ENCODE measurements at regions not wholly inside any gene's neighbourhood (a gene's known extent, or its start where the extent isn't known, plus 50 kb on each side); places are given as distances from the start of the nearest gene placed in this dataset.
A peak's percentile ranks its signal among the peaks of the same experiment; 100 is the strongest.

GRCh38 chr7:15995027-15995426 is 308.5 kb upstream of the MEOX2 start:
- H3K27ac ChIP-seq (ENCODE audit: poor library complexity, severe bottlenecking), result no peak overlapping the region
- H3K4me1 ChIP-seq (ENCODE audit: insufficient read depth, poor library complexity, severe bottlenecking), result no peaks in the 10 kb centered on the region
- ATAC-seq (ENCODE audit: low read depth), result no peak

GRCh38 chr7:15989194-15989593 is 302.7 kb upstream of the MEOX2 start:
- no peak for TF ChIP-seq CTCF (IDR thresholded peaks at IDR 0.05; ENCODE audit: poor library complexity, severe bottlenecking)

More at GRCh38 chr7:15995027-15995426, 308.5 kb upstream of the MEOX2 start:
- Histone ChIP-seq H3K27me3 (ENCODE audit: insufficient read depth, poor library complexity, severe bottlenecking) (no peaks in the 10 kb centered on the region), H3K9me3 (ENCODE audit: severe bottlenecking) (no peaks in the 10 kb centered on the region), H3K36me3 (ENCODE audit: low read depth) (no peaks in the 10 kb centered on the region), H3K4me3 (ENCODE audit: severe bottlenecking) (no peak overlapping the region)
- no peak for DNase-seq (ENCODE audit: low spot score)
- TF ChIP-seq CTCF (IDR thresholded peaks at IDR 0.05; ENCODE audit: poor library complexity, severe bottlenecking), result no peak

GRCh38 chr7:15985587-15986384 is 299.3 kb upstream of the MEOX2 start:
- no peak for TF ChIP-seq CTCF (IDR thresholded peaks at IDR 0.05; ENCODE audit: poor library complexity, severe bottlenecking)
- H3K4me3 ChIP-seq (ENCODE audit: severe bottlenecking), result no peak overlapping the region
- H3K27ac ChIP-seq (ENCODE audit: poor library complexity, severe bottlenecking), result no peak overlapping the region
- H3K9me3 ChIP-seq (ENCODE audit: severe bottlenecking), result no peaks in the 10 kb centered on the region
- DNase-seq (ENCODE audit: low spot score) (no peak), ATAC-seq (ENCODE audit: low read depth) (no peak)
- no peaks in the 10 kb centered on the region for H3K36me3 ChIP-seq (ENCODE audit: low read depth)
- H3K4me1 ChIP-seq (ENCODE audit: insufficient read depth, poor library complexity, severe bottlenecking), result no peaks in the 10 kb centered on the region
- no peaks in the 10 kb centered on the region for H3K27me3 ChIP-seq (ENCODE audit: insufficient read depth, poor library complexity, severe bottlenecking)

More at GRCh38 chr7:15989194-15989593, 302.7 kb upstream of the MEOX2 start:
- Histone ChIP-seq H3K4me3 (ENCODE audit: severe bottlenecking) (no peak overlapping the region), H3K27ac (ENCODE audit: poor library complexity, severe bottlenecking) (no peak overlapping the region), H3K27me3 (ENCODE audit: insufficient read depth, poor library complexity, severe bottlenecking) (no peaks in the 10 kb centered on the region), H3K9me3 (ENCODE audit: severe bottlenecking) (no peaks in the 10 kb centered on the region), H3K36me3 (ENCODE audit: low read depth) (no peaks in the 10 kb centered on the region), H3K4me1 (ENCODE audit: insufficient read depth, poor library complexity, severe bottlenecking) (no peaks in the 10 kb centered on the region)
- DNase-seq (ENCODE audit: low spot score) (no peak), ATAC-seq (ENCODE audit: low read depth) (no peak)

- TF ChIP-seq CTCF (IDR thresholded peaks at IDR 0.05; ENCODE audit: poor library complexity, severe bottlenecking), result no peak
- no peak overlapping the region for H3K27ac ChIP-seq (ENCODE audit: poor library complexity, severe bottlenecking)
- ATAC-seq (ENCODE audit: low read depth) (0 out of 3 replicates have a peak, but pooled peaks have one; percentile 55), DNase-seq (ENCODE audit: low spot score) (no peak)
- no peaks in the 10 kb centered on the region for H3K9me3 ChIP-seq (ENCODE audit: severe bottlenecking)
- no peaks in the 10 kb centered on the region for H3K36me3 ChIP-seq (ENCODE audit: low read depth)
- H3K27me3 ChIP-seq (ENCODE audit: insufficient read depth, poor library complexity, severe bottlenecking), result peaks cover 3% of the 10 kb centered on the region
- H3K4me1 ChIP-seq (ENCODE audit: insufficient read depth, poor library complexity, severe bottlenecking), result no peaks in the 10 kb centered on the region
- H3K4me3 ChIP-seq (ENCODE audit: severe bottlenecking), result no peak overlapping the region
These were observed 291.2 kb upstream of the MEOX2 start for GRCh38 chr7:15977663-15978062.

- no peak overlapping the region for H3K27ac ChIP-seq (ENCODE audit: poor library complexity, severe bottlenecking)
- ATAC-seq (ENCODE audit: low read depth) (no peak), DNase-seq (ENCODE audit: low spot score) (no peak)
- no peaks in the 10 kb centered on the region for H3K36me3 ChIP-seq (ENCODE audit: low read depth)
- no peaks in the 10 kb centered on the region for H3K27me3 ChIP-seq (ENCODE audit: insufficient read depth, poor library complexity, severe bottlenecking)
- no peak overlapping the region for H3K4me3 ChIP-seq (ENCODE audit: severe bottlenecking)
- no peak for TF ChIP-seq CTCF (IDR thresholded peaks at IDR 0.05; ENCODE audit: poor library complexity, severe bottlenecking)
- H3K4me1 ChIP-seq (ENCODE audit: insufficient read depth, poor library complexity, severe bottlenecking), result no peaks in the 10 kb centered on the region
- H3K9me3 ChIP-seq (ENCODE audit: severe bottlenecking), result no peaks in the 10 kb centered on the region
These were observed 286.4 kb upstream of the MEOX2 start for GRCh38 chr7:15972862-15973275.
